HEK293 (cell line): ENCODE measurements at regions not wholly inside any gene's neighbourhood (a gene's known extent, or its start where the extent isn't known, plus 50 kb on each side); places are given as distances from the start of the nearest gene placed in this dataset.

Experiments used
- CTCF ChIA-PET: fragments of 350-600 bp; formaldehyde crosslinking; extraction: SDS; loops from one replicate; lab custom pipeline; 2021; ENCODE audit warnings: antibody characterized with exemption; lab: Yijun Ruan, JAX
- POLR2A ChIA-PET: fragments of 300-600 bp; formaldehyde crosslinking; extraction: SDS; loops from one replicate; lab custom pipeline; 2020; ENCODE audit warnings: antibody characterized with exemption, inconsistent platforms; lab: Yijun Ruan, JAX
- H3K27ac ChIP-seq: fragments of 200-500 bp; sonication (Bioruptor generic); 2 replicates; pipeline ENCODE4 v1.5.1; 2014; ENCODE audit warnings: low read depth, low read length, control low read depth, inconsistent platforms; ENCODE audit errors: extremely low read depth
- H3K36me3 ChIP-seq, 2 experiments: fragments of 200-500 bp in 1 of 2; sonication (Bioruptor generic) in 1 of 2; 1 replicate in 1 of 2; 2 replicates in 1 of 2; pipeline ENCODE4 v1.5.1; 2014 to 2017; ENCODE audit warnings: inconsistent platforms in 2 of 2, low read length in 2 of 2; ENCODE audit not compliant: control insufficient read depth in 2 of 2, insufficient read depth in 1 of 2
- H3K4me1 ChIP-seq: fragments of 200-500 bp; sonication (Bioruptor generic); 2 replicates; pipeline ENCODE4 v1.5.1; 2014; ENCODE audit warnings: mild to moderate bottlenecking, low read length, inconsistent platforms; ENCODE audit not compliant: control insufficient read depth, insufficient read depth
- H3K4me3 ChIP-seq: 2 replicates; pipeline ENCODE4 v1.5.1; 2011; ENCODE audit warnings: low read depth, mild to moderate bottlenecking, control low read depth, low read length, moderate library complexity
- H3K9me3 ChIP-seq: fragments of 200-500 bp; sonication (Bioruptor generic); 2 replicates; pipeline ENCODE4 v1.5.1; 2014; ENCODE audit warnings: low read depth, low read length, inconsistent platforms; ENCODE audit not compliant: control insufficient read depth, insufficient read depth
- GFI1B ChIP-seq: fragments of 450-650 bp; formaldehyde crosslinking; IDR thresholded peaks from 2 replicates; pipeline ENCODE4 v1.5.1; 2016; ENCODE audit warnings: missing biosample characterization, missing genetic modification characterization
- PRDM10 ChIP-seq: fragments of 450-650 bp; formaldehyde crosslinking; IDR thresholded peaks from 2 replicates; pipeline ENCODE4 v1.5.1; 2016; ENCODE audit warnings: missing biosample characterization, missing genetic modification characterization
- SALL2 ChIP-seq: fragments of 450-650 bp; formaldehyde crosslinking; IDR thresholded peaks from 2 replicates; pipeline ENCODE4 v1.5.0; 2017; ENCODE audit warnings: missing biosample characterization, mild to moderate bottlenecking, missing genetic modification characterization, borderline replicate concordance
- SCRT2 ChIP-seq: fragments of 450-650 bp; formaldehyde crosslinking; IDR thresholded peaks from 2 replicates; pipeline ENCODE4 v1.5.1; 2016; ENCODE audit warnings: missing biosample characterization, missing genetic modification characterization
- ZNF148 ChIP-seq: fragments of 450-650 bp; formaldehyde crosslinking; IDR thresholded peaks from 2 replicates; pipeline ENCODE4 v1.5.0; 2017; ENCODE audit warnings: missing biosample characterization, missing genetic modification characterization, borderline replicate concordance
- ZNF184 ChIP-seq: fragments of 450-650 bp; IDR thresholded peaks from 2 replicates; pipeline ENCODE4 v1.5.1; 2018; ENCODE audit warnings: missing biosample characterization, mild to moderate bottlenecking, missing genetic modification characterization
- ZNF214 ChIP-seq: fragments of 450-650 bp; formaldehyde crosslinking; IDR thresholded peaks from 2 replicates; pipeline ENCODE4 v1.5.1; 2017; ENCODE audit warnings: missing biosample characterization, mild to moderate bottlenecking, missing genetic modification characterization, borderline replicate concordance
- ZNF221 ChIP-seq: fragments of 450-650 bp; formaldehyde crosslinking; IDR thresholded peaks from 2 replicates; pipeline ENCODE4 v1.5.1; 2017; ENCODE audit warnings: missing biosample characterization, missing genetic modification characterization, borderline replicate concordance
- ZNF416 ChIP-seq: fragments of 450-650 bp; formaldehyde crosslinking; IDR thresholded peaks from 2 replicates; pipeline ENCODE4 v1.5.1; 2016; ENCODE audit warnings: missing biosample characterization, missing genetic modification characterization
- ZNF501 ChIP-seq: fragments of 450-650 bp; formaldehyde crosslinking; IDR thresholded peaks from 2 replicates; pipeline ENCODE4 v1.5.1; 2016; ENCODE audit warnings: missing biosample characterization, missing genetic modification characterization
- ZNF521 ChIP-seq: fragments of 450-650 bp; formaldehyde crosslinking; IDR thresholded peaks from 2 replicates; pipeline ENCODE4 v1.5.1; 2017; ENCODE audit warnings: missing biosample characterization, mild to moderate bottlenecking, missing genetic modification characterization
- ZNF544 ChIP-seq: fragments of 450-650 bp; formaldehyde crosslinking; IDR thresholded peaks from 2 replicates; pipeline ENCODE4 v1.5.0; 2017; ENCODE audit warnings: missing biosample characterization, missing genetic modification characterization
- ZNF548 ChIP-seq: fragments of 450-650 bp; formaldehyde crosslinking; IDR thresholded peaks from 2 replicates; pipeline ENCODE4 v1.5.1; 2016; ENCODE audit warnings: missing biosample characterization, missing genetic modification characterization
- ZNF555 ChIP-seq: fragments of 450-650 bp; formaldehyde crosslinking; conservative IDR thresholded peaks from 2 replicates; pipeline ENCODE4 v1.5.1; 2017; ENCODE audit warnings: missing biosample characterization, mild to moderate bottlenecking, missing genetic modification characterization, inconsistent platforms
- ZNF658 ChIP-seq: fragments of 450-650 bp; formaldehyde crosslinking; IDR thresholded peaks from 2 replicates; pipeline ENCODE4; 2016; ENCODE audit warnings: missing biosample characterization, missing genetic modification characterization
- ZNF785 ChIP-seq: fragments of 450-650 bp; formaldehyde crosslinking; IDR thresholded peaks from 2 replicates; pipeline ENCODE4 v1.5.1; 2016; ENCODE audit warnings: missing biosample characterization, missing genetic modification characterization
- ZNF830 ChIP-seq: fragments of 450-650 bp; IDR thresholded peaks from 2 replicates; pipeline ENCODE4 v1.5.0; 2018; ENCODE audit warnings: missing biosample characterization, missing genetic modification characterization, low read depth, mild to moderate bottlenecking, moderate library complexity
- TF ChIP-seq, protein P1 (sequence below): fragments of 450-650 bp; formaldehyde crosslinking; IDR thresholded peaks from 2 replicates; pipeline ENCODE4 v1.5.1; 2016; ENCODE audit warnings: missing biosample characterization, missing genetic modification characterization
- TF ChIP-seq, protein P2 (sequence below): fragments of 450-650 bp; formaldehyde crosslinking; IDR thresholded peaks from 2 replicates; pipeline ENCODE4 v1.5.1; 2016; ENCODE audit warnings: missing biosample characterization, missing genetic modification characterization

DNA sequence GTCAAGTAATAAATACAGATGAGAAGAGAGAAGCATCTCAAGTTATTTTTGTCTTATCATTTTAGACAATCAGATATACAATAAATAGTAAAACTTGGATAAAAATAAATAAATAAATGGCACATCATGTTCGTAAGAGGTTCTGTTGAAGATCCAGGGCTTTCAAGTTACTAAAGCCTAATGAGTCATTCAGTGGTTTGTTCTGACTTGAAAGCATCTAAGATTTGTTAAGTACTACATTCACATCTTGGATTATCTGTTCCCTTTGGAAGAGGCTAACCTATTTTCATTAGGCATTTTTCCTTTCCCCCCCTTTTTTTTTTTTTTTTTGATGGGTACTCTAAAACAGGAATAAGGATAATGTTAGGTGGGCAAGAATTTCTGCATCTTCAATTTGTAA lies 429.3 kb downstream of the PCDH20 start:
- POLR2A ChIA-PET = no interaction called here
- no peaks in the 10 kb centered on the region for H3K4me1 ChIP-seq
- no peaks in the 10 kb centered on the region for H3K36me3 ChIP-seq
- CTCF ChIA-PET = no interaction called here
- TF ChIP-seq ZNF221 (tag by site-specific recombination) (no peak), ZNF501 (tag by site-specific recombination) (no peak), SALL2 (tag by site-specific recombination) (no peak), PRDM10 (tag by site-specific recombination) (no peak), ZNF830 (tag by site-specific recombination) (no peak), ZNF148 (tag by site-specific recombination) (no peak), SCRT2 (tag by site-specific recombination) (no peak), ZNF416 (no peak), ZNF548 (tag by site-specific recombination) (no peak), ZNF214 (tag by site-specific recombination) (no peak), ZNF544 (no peak), ZNF785 (tag by site-specific recombination) (no peak), ZNF555 (no peak), ZNF521 (tag by site-specific recombination) (no peak), GFI1B (tag by site-specific recombination) (no peak)
- TF ChIP-seq, protein P1, sequence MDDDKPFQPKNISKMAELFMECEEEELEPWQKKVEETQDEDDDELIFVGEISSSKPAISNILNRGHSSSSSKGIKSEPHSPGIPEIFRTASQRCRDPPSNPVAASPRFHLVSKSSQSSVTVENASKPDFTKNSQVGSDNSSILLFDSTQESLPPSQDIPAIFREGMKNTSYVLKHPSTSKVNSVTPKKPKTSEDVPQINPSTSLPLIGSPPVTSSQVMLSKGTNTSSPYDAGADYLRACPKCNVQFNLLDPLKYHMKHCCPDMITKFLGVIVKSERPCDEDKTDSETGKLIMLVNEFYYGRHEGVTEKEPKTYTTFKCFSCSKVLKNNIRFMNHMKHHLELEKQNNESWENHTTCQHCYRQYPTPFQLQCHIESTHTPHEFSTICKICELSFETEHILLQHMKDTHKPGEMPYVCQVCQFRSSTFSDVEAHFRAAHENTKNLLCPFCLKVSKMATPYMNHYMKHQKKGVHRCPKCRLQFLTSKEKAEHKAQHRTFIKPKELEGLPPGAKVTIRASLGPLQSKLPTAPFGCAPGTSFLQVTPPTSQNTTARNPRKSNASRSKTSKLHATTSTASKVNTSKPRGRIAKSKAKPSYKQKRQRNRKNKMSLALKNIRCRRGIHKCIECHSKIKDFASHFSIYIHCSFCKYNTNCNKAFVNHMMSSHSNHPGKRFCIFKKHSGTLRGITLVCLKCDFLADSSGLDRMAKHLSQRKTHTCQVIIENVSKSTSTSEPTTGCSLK (tag by site-specific recombination) = no peak
- TF ChIP-seq, all 188 proteins: peak for 0
- Histone ChIP-seq H3K9me3 (no peaks in the 10 kb centered on the region), H3K27ac (no peak overlapping the region), H3K4me3 (no peak overlapping the region)

DNA sequence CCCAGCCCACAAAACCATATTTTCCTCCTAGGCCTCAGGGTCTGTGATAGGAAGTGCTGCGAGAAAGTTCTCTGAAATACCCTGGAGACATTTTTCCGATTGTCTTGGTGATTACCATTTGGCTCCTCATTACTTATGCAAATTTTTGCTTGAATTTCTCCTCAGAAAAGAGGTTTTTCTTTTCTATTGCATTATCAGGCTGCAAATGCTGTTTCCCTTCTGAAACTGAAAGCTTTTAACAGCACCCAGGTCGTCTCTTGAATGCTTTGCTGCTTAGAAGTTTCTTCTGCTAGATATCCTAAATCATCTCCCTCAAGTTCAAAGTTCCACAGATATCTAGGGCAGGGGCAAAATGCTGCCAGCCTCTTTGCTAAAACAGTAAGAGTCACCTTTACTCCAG lies 434.2 kb downstream of the PCDH20 start:
- Histone ChIP-seq H3K36me3 (no peaks in the 10 kb centered on the region), H3K4me3 (no peak overlapping the region), H3K27ac (no peak overlapping the region), H3K9me3 (no peaks in the 10 kb centered on the region), H3K4me1 (no peaks in the 10 kb centered on the region)
- ChIA-PET CTCF (no interaction called here), POLR2A (no interaction called here)
- TF ChIP-seq, protein P2, sequence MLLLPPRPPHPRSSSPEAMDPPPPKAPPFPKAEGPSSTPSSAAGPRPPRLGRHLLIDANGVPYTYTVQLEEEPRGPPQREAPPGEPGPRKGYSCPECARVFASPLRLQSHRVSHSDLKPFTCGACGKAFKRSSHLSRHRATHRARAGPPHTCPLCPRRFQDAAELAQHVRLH (tag by site-specific recombination) = no peak
- TF ChIP-seq ZNF221 (tag by site-specific recombination) (no peak), ZNF184 (tag by site-specific recombination) (no peak), ZNF658 (tag by site-specific recombination) (no peak)
